Upper lobe of left lung (tissue), 4 donors: ENCODE measurements at regions not wholly inside any gene's neighbourhood (a gene's known extent, or its start where the extent isn't known, plus 50 kb on each side); places are given as distances from the start of the nearest gene placed in this dataset.

ENCODE experiments used
- CTCF ChIP-seq, 6 experiments: fragments of 450-650 bp in 4 of 6; fragments of 200-600 bp in 2 of 6; sonication (generic) in 2 of 6; IDR thresholded peaks; one replicate each; pipeline ENCODE4 v1.5.1; 2016 to 2019; ENCODE audit warnings: antibody characterized with exemption in 6 of 6
- EP300 ChIP-seq, 4 donors: sonication (generic); formaldehyde crosslinking; IDR thresholded peaks; one replicate each; pipeline ENCODE4 v1.5.1; 2017; ENCODE audit warnings: antibody characterized with exemption in 4 of 4, control low read depth in 2 of 4
- POLR2A ChIP-seq, 4 donors: fragments of 450-650 bp; IDR thresholded peaks; one replicate each; pipeline ENCODE4 v1.5.1; 2016 to 2017; ENCODE audit warnings: antibody characterized with exemption in 4 of 4, mild to moderate bottlenecking in 2 of 4
- POLR2AphosphoS5 ChIP-seq, 2 donors: sonication (generic); formaldehyde crosslinking; IDR thresholded peaks; one replicate each; pipeline ENCODE4 v1.5.1; 2017; ENCODE audit warnings: antibody characterized with exemption in 2 of 2

- no peak for TF ChIP-seq POLR2A (IDR thresholded peaks at IDR 0.05)
- no peak for TF ChIP-seq CTCF (IDR thresholded peaks at IDR 0.05)
- no peak for TF ChIP-seq POLR2AphosphoS5 (IDR thresholded peaks at IDR 0.05)
- TF ChIP-seq EP300 (IDR thresholded peaks at IDR 0.05): no peak
Observed at GRCh38 chr20:40558212-40558611, 130.8 kb downstream of the MAFB start.
